NCI-H1436 (cell line): ENCODE measurements at regions not wholly inside any gene's neighbourhood (a gene's known extent, or its start where the extent isn't known, plus 50 kb on each side); places are given as distances from the start of the nearest gene placed in this dataset.
A peak's percentile ranks its signal among the peaks of the same experiment; 100 is the strongest.
"Not testable (repeated sequence)": the region's sequence is repeated elsewhere in the genome, so short reads cannot be mapped to it uniquely, and the experiment has no call there.

Source experiments
- DNase-seq: peaks from one replicate; lab custom pipeline; 2025; lab: John Stamatoyannopoulos, UW

DNA sequence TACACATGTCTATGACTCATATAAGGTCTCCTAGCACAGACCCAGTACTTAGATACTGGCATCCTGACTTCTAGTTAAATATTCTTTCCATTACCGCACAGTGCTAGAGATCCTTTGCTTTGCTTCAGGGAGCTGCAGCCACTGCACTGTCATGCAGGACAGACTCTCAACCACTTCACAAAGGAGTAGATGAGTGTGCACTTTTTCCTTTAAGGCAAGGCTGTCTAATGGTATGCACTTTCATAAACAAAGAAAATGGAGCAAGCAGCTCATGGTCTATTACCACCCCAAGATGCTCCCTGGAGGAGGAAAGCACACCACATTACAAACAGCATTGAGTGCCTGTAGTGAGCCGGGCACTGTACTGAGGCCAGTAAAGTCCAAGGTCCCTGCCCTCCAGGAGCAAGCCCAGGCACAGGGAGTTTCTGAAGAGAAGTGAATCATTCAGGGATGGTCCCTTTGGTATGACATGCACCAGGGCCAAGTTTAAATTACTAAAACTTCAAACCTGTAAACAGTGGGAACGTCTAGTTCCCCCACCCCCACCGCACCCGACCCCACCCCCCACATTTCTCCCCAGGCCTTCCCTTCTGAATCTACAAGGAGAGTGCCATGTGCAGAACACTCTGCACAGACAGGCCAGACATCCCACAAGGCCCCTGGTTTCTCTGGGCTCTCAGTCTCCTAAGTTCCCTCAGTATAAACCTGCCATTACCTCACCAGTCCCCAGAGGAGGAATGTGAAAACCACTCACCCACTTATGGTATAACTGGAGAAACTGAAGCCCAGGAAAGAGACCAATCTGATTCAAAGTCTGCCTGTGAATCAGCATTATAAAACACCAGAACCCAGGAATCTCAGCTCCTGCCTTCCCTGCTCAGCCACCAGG, 107.8 kb upstream of the BCL6 start:
- no peak for DNase-seq

DNA sequence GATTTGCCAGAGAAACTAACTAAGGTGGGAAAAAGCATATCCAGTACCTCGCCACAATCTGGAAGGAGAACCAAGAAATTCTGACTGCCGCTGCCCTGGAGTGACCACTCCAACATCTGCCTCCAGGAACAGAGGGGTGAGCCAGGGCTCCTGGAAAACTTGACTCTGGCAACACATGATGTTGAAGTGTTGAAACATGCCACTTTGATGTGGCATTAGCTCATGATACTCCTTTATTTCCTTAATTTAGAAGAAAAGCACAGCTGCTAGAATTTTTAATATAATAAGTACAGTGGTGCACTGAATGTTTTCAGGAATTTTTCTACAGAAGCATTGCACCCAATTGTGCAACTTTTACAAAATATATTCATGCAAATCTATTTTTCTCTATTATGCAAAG, 109.9 kb upstream of the BCL6 start:
- no peak for DNase-seq

DNA sequence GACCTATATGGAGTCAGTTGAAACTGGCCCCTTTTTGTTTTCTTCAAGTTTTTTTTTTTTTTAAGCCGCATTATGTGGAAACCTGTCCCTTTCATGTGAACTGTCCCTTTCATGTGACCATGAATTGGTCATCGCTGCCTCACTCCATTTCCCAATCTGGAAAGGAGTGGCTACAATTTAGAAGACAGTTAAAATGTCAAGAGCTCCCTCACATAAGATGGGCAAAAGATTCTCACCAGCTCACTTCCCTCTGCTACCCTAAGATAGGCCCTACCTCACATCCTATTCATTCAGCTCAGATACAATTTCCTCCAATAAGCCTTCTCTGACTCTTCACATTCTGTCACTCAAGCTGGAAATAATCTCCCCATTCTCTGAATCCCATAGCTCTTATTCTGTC, 111.3 kb upstream of the BCL6 start:
- DNase-seq = no peak

DNA sequence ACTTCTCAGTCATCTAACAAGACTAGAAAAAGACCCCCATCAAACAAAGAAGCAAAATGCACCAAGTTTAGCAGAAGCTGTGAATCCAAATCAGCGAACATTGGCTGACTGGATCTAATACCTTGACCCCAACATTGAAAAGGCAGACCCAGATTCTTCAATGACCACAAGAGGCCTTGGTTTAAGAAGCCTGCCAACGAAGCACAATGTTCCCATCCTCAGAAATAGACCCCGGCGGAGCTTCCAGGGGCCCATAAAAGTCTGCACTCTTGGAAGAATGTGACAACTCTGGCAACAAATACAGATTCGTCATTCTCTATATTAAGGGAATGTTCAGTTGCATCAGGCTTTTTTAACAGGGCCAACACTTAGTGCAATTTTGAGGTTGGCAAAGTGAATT, 112.8 kb upstream of the BCL6 start:
- DNase-seq = no peak

DNA sequence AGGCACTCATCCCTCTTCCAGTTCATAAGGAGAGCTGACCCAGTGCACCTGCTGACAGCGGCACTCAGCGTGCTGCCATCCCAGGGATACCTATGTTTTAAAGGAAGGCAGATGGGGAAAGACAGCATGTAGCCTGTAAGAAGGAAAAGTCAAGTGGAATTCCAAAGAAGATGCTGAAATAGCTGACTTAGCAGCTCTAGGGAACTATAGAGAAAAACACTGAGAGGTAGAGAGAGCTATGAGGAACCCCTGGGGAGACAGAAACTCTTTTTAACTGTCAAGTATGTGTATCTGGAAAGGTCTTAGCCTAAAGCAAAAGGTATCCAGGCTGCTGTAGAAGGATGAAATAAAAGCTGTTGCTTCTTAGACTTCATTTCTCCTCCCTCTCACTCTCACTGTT, 113.4 kb upstream of the BCL6 start:
- DNase-seq = no peak

DNA sequence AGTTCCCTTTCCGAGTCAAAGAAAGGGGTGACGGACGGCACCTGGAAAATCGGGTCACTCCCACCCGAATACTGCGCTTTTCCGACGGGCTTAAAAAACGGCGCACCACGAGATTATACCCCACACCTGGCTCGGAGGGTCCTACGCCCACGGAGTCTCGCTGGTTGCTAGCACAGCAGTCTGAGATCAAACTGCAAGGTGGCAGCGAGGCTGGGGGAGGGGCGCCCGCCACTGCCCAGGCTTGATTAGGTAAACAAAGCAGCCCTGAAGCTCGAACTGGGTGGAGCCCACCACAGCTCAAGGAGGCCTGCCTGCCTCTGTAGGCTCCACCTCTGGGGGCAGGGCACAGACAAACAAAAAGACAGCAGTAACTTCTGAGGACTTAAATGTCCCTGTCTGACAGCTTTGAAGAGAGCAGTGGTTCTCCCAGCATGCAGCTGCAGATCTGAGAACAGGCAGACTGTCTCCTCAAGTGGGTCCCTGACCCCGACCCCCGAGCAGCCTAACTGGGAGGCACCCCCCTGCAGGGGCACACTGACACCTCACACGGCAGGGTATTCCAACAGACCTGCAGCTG, 117.5 kb upstream of the BCL6 start:
- DNase-seq = not testable (repeated sequence)

DNA sequence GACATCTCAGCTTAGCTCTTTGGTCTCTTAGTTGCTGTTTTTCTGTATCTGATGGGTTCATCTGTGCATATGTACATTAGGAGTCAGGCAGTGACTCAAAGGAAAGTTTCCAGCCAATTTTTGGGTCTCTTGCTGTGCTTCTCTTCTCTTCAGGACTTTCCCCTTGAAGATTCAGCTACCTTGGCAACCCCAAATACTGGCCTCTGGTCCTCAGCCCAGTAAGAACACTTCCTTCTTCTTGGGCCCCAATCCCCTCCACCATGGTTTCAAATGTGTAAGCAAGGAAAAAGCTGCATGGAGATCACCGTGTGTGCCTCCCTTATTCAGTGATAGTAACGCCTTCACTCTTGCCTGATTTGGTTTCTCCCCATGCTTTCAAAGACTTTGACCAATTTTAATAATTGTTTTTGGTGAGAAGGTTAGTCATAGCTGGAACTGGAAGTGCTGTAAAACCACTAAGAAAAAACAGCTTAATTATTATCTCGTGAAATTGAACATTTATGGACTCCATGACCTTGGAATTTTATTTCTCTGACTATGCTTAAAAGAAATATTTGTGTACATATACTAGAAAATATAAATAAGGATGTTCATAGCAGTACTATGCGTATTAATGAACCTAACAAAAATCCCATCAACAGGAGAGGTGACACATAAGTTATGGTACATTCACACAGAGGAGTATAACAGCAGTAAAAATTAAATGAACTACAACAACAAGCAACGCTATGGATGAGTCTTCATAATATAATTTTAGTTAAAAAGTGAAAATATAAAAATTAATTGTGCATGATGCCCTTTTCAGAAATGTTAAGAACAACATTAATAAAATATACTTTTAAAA, 125.3 kb upstream of the BCL6 start:
- no peak for DNase-seq

DNA sequence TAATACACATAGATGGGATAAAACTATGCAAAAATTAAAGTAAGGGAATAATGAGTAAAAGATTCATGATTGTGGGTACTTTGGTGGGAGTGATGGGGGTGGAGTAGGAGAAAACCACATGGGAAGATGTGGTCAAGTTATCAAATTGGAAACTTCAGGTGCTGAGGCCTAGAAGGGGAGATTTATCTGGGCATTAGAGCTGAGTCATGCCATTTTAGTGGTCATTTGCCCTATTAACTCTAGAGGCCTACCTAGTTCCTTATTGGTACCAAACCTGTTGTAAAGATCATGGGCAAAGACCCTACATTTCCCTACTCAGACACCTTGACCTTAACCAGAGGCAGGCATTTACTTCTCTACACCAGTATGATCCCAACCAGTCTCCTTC, 125.9 kb upstream of the BCL6 start:
- no peak for DNase-seq

DNA sequence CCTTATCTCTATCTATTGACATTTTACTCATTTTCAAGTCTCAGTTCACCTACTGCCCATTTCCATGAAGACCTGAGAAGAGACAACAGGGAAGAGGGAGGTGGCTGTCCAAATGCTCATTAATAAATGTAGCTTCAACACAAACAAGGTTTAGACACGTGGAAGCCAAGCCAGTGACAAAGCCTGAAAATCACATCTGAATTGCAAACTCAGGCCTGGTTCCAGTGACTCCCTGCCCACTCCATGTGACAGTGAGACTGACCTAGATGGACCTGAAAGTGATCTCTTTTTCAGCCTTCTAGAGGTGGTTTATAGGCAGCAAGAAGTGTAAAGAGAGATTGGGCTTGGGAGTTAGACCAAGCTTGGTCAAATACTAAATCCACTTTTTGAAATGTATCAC, 126.6 kb upstream of the BCL6 start:
- DNase-seq = no peak

DNA sequence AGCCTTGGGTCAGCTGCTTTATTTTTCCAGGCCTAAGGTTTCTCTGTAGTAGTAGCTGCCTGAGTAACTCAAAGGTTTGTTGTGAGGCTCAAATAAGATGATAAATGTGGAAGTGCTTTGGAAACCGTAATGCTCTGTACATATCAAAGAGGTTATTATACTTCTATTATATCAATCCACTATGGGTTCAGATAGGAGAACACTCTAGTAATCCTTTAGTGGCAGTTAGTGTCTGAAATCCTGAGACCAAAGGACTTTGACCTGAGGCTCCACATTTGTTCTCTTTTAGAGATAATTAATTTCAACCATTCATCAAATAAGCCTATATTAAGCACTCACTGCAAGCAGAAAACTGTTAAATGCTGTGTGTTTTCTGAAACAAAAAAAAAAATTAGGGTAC, 128.6 kb upstream of the BCL6 start:
- peak; percentile 41 for DNase-seq

DNA sequence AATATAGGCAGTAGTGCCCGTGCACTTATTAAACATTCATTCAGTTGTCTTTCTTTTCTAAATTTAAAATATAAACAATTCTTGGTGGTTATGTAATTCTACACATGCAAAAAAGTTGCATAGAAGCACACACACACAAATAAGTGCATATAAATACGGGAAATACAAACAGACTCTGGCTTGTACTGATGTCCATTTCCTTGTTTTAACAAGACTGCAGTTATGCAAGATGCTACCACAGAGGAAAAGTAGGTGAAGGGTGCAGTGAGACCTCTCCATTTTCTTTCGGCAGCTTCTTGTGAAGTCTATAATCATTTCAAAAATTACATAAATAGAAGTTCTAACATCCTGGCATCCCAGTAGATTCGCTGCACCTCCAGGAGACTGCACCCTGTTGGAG, 130.6 kb upstream of the BCL6 start:
- DNase-seq = no peak

DNA sequence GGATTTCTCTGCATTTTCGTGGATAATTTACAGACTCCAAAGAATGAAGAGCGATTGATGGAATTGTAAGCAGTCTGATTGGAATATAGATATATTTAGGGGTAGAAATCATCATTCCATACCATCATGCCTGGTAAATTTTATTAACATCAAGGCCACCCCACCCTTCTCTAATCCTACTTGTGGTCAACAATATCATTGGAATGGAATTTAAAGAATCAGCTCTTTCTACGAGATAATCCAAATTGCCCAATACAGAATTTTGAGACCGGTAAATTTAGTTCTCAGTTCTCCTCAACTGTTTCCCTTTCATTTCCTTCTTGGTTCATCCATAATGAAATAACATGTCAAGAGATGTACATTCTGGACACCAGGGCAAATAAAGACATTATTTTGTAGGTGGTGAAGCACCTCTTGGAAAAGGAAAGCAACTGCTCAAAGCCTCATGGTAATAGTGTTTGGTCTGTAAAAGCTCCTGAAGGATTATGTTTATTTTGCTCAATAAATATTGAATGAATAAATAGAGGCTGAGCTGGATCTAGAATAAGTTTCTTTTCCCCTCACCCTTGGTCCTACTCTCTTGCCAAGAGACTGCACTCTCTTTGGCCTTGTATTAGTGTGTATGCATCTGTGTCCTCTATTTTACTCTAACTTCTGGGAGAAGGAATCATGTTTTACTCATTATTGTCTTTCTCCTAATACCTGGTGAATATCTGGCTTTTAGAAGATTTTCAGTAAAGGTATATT, 133.7 kb upstream of the BCL6 start:
- DNase-seq = no peak

DNA sequence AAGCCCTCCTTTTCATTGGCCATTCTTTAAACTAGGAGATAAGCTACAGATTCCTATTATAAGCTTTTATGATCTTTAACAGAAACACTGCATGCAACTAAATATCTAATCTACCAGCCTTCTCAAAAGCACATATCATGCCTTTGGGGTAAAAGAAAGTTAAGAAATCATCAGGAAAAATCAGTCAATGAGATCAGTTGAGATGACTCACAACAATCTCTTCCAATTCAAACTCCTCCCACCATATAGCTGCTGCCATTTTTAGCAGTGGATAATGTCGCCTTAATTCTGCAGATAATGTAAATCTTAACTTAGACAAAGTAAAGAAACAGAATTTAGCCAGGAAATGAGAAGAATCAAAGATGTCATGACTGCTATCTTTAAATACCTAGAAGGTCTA, 135.2 kb upstream of the BCL6 start:
- DNase-seq = no peak

DNA sequence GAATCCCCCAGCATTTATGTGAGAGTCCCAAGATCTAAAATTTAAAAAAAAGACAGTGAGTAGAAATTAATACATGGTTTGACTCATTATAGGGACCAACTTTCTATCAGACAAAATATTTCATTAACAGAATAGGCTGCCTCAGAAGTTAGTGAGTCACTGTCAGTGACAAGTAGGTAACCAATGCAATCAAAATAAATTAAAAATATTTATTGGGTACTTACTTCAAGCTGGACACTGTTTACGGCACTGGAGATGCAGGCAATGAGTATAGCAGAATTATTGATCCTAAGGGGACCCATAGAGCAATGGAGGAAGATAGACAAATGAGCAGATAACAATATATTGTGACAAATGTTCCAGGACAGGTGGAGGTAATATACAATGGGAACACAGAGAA, 135.6 kb upstream of the BCL6 start:
- DNase-seq = no peak

DNA sequence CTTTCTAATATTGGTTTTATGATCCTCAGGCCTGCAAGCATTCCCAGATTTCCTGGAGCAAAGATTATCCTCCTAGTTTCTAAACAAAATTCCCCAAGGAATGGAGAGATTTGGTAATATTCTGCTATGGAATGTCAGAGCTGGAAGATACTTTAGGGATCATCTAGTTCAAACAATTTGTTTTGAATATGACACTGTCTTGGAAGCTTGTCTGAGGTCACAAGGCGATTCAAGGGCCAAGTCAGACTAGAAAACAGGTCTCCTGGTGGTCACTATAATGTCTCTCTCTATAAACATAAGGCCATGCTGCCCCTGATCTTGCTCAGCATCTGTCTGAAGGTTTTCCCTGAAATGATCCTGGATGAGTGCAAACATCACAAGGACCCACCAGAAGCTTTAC, 143.4 kb upstream of the BCL6 start:
- DNase-seq = no peak

DNA sequence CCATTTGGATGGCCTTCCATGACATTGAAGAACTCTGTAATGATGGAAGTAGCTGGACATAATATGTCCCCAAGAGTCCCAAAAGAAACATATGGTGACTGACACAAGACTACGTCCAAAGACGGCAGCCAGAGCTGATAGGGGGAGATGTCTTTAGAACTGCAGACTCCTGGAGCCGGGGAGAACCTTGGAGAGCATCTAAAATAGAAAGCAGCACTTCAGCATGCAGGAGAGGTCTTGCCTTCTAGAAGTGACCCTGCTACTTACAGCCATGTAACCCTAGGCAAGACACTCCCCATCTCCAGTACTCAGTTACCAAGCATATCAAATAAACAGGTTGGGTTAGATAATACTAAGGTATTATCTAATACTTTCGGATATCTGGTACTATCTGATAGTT, 143.8 kb upstream of the BCL6 start:
- no peak for DNase-seq

DNA sequence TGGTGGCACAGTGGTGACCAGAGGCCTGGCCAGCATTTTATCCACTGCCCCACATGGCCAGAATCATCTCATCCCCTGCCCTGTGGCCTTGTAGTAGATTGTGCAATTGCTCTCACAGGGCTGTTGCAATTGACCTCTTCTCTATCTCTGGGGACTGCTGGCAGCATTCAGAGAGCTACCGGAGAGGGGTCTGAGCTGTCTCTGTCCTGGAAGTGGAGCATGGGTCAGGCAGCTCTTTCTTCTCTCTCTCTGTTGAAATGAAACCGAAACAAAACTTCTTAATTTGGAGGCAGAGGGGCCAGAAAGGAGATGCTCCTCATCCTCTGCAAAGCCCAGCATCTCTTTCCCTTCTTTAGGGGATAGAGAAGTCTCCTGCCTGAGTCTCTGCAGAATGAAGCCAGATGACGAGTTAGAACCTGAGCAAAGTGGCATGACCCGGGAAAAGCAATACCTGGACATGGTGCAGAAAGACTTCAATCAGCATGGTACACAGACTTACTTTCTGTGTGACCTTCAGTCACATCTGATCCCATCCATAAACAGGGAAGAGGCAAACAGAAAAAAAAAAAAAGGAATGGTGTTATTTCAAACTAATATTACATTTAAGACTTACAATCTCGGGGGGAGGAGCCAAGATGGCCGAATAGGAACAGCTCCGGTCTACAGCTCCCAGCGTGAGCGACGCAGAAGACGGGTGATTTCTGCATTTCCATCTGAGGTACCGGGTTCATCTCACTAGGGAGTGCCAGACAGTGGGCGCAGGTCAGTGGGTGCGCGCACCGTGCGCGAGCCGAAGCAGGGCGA, 144.5 kb upstream of the BCL6 start:
- no peak for DNase-seq

DNA sequence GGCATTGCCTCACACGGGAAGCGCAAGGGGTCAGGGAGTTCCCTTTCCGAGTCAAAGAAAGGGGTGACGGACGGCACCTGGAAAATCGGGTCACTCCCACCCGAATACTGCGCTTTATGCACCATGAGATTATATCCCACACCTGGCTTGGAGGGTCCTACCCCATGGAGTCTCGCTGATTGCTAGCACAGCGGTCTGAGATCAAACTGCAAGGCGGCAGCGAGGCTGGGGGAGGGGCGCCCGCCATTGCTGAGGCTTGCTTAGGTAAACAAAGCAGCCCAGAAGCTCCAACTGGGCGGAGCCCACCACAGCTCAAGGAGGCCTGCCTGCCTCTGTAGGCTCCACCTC, 145.1 kb upstream of the BCL6 start:
- DNase-seq = not testable (repeated sequence)

DNA sequence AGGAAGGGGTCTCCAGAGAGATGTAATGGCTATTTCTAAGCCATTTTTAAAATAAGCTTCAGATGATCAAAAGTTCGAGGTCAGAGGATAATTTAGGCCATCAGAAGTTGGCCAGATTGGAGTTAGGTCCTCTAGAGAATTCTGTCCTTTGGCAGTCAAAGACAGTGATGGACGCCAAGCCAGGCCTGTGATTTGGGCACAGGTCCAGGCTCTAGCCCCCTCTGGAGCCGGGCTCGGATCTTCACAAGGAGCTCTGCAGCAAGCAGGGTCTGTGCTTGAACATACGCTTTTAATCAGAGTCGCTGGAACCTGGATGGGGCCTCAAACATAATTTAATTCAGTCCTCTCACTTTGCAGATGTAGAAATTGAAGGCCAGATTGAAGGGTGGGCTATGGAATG, 151.4 kb upstream of the BCL6 start:
- DNase-seq = no peak

DNA sequence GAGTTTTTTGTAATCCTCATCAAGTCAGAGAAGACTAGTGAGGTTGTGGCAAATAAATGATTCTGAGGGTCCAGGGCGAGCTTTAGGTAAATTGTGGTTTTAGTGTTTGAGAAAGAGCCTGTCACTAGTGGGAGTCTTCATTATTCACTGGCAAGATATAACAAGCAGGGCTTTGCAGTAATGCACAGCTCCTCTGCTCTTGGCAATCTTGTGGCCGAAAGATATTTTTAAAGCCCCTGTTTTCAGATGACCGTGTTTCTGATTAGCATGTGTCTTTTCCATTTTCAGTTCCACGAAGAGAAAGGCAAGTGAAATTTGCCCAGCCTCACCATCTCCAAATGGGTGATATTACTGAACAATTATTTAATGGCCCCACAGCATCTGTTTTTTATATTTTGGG, 154.0 kb upstream of the BCL6 start:
- DNase-seq = no peak

DNA sequence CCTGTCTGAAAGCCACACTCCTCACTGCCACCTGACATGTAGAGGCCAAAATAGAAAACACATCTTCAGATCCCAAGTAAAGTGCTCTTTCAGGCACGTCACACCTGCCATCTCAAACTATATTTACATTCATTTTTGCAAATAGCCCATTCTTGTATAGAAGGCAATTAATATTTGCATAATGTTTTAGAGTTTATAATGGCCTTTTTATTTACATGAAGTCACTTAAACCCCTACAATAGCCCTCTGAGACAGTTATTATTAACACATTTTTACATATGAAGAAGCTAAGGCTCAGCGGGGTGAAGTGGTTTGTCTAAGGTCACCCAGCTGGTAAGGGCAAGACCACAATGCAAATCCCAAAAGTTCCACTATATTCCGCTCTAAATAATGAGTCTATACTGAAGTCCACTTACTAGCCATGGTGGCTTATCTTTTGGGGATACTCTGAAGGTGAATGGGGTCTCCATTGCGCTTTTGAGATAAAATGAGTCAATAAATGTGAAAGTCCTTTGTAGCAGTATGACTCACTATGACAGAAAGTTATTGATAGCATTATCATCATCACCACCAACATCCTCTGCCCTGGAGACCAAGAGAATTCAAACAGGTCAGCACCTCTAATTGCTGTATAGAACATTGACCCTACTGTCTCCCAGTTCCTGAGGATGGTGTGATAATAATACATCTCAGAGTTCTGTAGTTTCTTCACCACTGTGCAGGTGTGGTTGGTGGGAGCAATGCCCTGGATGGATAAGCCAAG, 155.9 kb upstream of the BCL6 start:
- peak; percentile 32 for DNase-seq
